Fibroblast of skin of right biceps (primary cell): ENCODE measurements at regions not wholly inside any gene's neighbourhood (a gene's known extent, or its start where the extent isn't known, plus 50 kb on each side); places are given as distances from the start of the nearest gene placed in this dataset.
A peak's percentile ranks its signal among the peaks of the same experiment; 100 is the strongest.

Experiments used
- DNase-seq: peaks from one replicate; pipeline ENCODE4 v3.0.0-alpha.2; 2013

DNA sequence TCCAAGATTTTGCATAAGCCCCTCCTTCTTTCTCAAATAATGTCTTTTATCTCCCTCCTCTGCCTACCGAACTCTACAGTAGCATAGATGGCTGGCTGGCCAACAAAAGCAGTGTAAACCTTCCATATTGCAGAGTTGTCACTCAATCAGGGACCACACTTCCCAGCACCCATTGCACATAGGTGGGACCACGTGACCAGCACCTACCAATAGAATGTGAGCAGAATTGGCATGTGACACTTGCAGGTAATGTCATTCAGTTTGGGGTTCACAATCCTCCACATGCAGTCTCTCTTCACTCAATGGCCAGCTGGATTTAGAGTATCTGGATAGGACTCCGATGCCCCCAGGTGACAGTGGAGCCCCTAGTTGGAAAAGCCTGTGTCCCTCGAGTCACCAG lies 190.3 kb upstream of the CRY1 start:
- DNase-seq: no peak

DNA sequence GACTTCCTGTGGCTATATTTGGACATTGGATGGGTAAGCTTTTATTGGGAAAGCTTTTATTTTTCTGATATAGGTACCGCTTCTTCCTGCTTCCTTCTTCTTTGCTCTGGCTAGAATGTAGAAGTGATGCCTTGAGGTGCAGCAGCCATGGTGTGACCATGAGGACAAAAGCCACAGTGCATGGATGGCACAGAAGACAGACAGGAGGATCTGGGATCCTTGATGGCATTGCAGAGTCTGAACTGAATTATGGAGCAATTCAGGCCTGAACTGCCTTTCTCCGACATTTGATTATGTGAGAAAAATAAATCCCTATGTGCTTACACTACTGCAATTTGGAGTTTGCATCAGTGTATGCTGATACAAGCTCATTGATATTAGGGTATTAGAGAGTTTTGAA lies 191.3 kb upstream of the CRY1 start:
- no peak for DNase-seq

DNA sequence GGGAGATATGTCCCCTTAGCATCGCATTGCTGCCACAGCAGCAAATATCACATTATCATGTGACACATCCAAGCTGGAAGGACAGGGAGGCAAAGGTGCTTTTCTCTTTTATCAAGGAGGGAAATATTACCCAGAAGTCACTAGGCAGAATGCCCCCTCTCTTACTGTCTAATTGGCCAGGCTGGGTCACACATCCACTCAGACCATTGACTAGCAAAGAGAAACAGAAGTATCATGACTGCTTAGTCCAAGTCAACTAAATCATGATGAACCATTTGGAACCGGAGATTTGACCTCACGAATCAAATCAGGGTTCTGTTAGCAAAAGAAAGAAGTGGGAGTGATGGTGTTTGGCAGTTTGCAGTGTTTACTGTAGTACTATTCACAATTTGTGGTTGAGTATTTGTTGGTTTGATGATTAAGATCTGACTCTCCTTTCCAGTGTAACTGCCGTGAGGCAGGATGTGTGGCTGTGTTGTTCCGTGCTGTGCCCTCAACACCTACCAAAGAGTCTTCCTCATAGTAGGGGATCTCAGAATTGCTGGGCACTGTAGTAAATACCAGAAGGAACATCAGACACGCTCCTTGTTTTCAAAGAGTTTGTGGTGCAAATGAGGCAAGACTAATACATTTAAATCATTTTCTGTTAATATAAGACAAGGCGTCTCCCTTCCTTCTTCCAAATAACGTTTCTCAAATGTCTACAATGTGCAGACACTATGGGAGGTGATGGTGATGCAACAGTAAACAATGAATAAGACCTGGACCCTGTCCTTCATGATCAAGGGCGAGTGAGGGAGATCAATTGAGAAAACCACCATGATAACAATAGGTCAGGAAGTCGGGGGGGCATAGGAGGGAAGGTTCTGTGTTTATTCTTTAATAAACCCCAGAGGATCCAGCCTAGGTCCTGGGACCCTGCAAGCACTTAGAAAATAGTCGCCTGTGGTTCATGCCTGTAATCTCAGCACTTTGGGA lies 194.4 kb upstream of the CRY1 start:
- DNase-seq: peak; percentile 4

DNA sequence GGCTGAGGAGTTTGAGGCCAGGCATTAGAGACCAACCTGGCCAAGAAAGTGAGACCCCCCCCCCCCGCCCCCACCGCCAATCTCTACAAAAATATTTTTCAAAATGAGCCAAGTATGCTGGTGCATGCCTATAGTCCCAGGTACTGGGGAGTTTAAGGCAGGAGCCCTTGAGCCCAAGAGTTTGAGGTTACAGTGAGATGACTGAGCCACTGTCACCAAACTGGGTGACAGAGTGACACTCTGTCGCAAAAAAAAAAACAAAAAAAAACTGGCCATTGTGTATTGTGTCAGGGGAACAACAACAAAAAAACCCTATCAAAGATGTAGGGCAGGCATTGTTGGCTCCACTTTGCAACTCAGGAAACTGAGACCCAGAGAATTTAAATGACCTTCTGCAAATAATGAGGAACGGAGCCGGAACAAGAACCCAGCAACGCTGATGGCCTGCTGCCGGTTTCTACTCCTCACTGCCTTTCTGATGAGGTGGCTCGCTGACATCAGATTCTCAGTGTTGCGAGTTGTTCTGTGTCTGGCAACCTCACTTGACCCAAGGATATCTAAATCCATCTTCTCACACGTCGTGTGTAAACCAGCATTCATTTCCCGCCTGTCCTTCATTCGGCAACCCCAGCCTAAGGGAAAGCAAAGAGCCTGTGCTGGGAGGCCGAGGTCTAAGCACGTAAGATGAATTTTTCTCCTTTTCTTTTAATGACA lies 195.2 kb upstream of the CRY1 start:
- DNase-seq: no peak

DNA sequence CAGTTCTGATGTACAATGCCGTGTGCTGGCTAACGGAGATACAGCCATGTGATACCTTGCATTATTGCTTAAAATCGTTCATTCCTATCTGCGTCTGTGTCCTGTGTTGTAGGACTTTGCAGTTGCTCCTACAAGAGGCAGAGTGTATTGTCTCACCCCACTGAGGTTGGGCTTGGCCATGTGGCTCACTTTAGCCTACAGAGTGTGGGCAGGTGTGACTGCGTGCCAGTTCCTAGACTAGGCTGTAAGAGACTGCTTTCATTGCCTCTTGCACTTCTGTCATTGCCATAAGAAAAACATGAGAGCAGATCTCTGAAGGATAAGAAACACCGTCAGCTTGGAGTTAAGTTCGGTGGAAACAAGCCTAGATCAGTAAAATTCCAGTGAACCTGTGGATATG lies 197.7 kb upstream of the CRY1 start:
- DNase-seq: no peak

DNA sequence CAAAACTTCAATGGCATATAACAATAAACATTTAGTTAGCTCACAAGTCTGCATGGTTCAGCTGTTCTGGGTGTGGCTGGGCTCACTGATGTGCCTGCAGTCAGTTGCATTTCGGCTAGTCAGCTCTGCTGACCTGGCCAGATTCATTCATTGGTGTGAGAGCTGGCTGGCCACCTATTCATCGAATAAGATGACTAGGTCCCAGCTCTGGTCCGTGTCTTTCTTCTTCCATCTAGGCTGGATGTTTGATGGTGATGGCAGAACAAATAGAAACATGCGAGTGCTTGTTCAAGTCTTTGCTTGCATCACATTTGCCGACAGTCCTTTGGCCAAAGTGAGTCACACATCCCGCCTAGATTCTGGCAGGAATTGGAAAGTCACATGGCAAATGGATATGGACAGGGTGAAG lies 203.3 kb upstream of the CRY1 start:
- no peak for DNase-seq

DNA sequence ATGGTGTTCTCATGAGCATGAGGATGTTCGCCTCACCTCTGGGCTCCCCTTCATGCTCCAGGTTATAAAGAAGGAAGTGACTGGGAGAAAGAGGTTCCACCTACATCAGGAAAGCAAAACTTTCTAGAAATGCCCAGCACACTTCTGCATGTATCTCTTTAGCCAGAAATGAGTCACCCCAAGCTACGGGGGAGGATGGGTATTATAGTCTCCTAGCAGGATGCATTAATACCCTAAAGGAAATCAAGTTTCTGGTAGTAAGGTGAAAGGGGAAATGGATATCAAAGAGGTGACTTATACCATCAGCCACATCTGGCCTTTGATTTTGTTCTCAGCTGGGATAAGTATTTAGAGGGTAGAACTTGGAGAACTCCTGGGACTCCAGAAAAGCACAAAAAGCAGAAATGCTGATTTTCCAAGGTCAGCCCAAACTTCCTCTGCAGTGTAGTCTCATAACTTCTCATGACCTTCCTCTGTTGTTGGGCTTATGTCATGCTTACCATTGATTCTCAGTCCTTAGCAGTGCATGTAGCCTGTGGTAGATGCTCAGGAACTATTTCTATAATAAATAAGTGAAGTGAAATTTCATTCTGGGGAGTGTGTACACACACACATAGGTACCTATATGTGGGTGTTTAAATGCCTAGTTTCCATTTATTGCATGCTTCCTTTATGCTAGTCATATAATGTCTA lies 209.4 kb upstream of the CRY1 start:
- no peak for DNase-seq

DNA sequence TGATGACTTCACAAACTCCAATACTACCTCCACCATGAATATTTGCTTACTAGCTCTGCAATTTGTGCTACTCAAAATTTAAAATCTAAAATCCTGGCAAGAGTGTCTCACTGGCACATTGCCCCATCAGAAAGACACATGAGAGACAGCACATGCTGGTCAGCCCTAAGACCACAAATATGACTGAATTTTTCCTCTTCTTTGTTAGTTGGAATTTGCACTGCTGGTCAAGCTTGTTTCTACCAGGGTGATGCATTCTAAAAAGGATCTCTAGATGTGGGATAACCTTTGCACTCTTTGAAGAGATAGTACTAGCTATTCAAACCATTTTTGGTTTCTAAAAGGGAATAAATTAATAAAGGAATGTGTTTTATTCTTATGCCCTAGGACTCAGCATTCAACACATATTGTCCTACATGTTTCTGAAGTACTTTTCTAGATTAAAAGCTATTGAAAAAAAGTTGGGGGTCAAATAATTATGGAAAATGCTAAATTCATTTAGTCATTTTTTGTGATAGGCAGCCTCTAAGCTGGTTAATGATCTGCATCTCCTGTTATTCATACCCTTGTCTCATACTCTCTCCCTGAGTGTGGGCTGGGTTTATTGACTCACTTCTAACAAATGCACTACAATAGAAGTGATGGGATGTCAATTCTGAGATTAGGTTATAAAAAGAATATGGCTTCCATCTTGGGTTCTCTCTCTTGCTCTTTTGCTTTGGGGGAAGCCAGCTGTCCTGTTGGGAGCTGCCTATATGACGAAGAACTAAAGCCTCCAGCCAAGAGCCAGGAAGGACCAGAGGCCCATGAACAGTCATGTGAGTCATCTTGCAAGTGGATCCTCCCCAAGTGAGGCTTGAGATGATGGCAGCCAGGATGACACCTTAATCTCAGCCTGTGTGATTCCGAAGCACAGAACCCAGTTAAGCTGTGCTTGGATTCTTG lies 211.5 kb upstream of the CRY1 start:
- no peak for DNase-seq

DNA sequence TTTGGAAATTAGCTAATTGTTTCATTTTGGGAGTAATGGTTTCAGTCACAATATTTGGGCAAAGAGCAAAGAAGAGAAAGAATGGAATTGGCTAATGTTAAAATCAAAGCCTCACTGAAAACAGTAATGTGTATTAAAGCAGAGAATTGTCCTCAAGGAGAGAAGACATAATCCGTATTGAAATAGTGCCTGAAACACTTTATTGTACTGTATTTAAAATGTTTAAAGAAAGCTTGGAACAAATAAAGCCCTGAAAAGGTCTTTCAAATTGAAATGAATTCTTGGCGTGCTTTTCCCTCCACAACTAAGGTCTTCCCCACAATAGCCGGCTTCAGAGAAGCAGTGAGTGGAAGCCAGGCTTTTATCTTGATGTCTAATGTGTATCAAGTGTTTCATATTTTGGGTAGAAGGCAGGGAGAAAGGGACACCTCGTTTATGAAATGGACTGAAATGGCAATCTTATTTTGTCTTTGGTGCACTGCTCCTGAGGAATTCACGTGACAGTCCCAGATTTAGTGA lies 212.9 kb upstream of the CRY1 start:
- DNase-seq: no peak

DNA sequence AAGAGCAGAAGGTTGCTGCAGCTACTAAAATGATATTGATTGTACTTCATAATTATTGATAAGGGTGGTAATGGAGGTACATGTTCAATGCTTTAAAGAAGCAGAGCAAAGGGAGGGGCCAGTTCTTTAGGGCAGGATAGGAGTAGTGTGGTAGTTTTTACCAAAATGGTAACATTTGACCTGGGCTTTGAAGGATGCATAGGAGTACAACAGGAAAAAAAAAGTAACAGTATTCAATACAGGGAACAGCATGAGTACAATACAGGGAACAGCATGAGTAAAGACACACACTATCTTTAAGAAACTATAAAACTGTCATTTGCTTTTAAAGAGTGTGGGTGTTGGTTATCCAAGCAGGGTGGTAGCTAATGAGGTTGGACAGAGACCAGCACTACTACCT lies 215.0 kb upstream of the CRY1 start:
- DNase-seq: no peak

DNA sequence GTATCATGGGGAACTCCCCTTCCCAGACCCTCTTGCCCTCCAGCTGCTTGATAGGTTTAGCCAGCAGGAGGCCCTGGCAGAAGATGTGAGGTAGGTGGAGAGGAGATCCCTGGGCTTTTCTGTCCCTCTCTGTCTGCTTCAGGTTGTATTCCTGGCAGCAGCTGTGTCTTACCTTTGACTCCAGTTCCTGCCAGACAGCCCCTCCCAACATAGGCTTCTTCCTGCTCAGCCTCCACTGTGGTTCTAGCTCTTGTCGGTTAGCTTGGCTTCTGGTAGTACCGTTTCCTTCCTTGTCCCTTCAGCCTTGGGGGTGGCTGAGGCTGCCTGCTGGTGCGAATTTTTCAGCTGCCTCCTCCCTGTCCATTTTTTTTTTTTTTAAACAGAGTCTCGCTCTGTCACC lies 215.7 kb upstream of the CRY1 start:
- DNase-seq: no peak

DNA sequence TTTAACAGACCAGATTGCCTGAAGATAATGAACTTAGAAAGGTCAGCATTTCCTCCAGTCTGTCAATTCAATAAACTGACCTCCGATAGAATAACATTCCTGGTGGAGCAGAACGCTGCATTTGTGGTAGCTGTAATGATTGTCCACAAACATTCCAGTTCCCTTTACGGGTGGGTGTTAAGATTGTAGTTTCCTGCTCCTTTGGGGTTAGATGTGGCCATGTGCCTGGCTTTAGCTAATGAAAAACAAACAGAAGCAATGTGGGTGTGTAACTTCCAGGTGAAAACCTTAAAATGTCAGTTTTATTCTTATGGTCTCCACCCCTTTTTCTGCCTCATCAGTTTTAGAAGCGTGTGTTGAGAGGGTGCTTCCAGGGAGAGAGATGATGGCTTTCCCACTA lies 217.3 kb upstream of the CRY1 start:
- DNase-seq: no peak

DNA sequence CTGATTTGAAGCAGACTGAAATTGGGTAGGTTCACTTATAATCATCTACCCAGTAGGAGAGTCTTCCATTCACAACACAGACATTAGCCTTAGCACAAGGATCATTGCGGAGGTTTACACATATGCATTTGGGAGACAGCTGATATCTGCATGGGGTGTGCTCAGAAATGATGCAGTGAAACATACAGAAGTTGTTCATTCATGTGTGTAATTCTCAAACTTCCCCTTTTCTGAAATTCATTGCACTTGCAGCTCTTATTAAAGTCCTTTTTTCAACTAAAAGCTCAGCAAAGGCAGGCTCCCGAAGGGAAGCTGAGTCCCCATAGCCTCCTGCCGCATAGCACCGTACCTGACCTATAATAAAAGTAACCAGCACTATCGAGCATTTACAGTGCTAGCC lies 218.3 kb upstream of the CRY1 start:
- no peak for DNase-seq

DNA sequence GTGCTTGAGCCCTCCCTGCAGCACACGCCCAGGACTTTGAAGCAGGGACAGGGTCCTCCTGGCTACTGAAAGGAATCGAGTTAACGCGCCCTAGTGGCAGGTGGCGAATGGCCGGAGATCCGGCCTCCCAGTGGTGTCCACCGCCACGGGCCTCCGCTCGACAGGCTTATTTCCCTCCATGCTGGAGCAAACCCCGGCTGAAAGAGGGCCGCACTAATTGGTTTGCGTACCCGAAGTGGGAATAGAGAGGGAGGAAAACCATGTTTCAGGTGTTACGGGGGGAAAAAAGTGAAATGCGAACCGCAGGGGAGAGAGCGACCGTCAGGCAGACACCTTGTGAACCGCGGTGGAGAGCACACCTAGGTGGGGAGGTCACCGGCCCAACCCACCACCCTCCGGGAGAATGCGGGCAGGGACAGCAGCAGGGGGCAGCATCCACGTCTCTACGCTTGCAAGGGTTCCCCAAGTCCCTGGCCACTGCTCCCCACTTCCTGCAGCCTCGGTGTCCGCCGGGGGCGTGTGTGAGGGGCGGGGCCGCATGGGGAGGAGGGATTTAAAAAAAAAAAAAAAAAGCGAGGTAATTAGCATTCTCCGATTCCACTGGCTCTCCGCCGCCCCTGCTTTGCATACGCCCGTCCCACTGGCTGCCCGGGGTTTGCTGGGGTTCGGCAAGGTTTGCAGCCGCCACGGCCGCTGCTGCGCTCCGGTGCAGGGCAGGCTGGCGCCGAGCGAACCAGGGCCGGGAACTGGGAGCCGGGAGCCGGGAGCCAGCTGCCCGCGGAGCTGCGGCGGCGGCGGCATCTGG lies 224.6 kb upstream of the CRY1 start:
- peak; percentile 88 for DNase-seq

DNA sequence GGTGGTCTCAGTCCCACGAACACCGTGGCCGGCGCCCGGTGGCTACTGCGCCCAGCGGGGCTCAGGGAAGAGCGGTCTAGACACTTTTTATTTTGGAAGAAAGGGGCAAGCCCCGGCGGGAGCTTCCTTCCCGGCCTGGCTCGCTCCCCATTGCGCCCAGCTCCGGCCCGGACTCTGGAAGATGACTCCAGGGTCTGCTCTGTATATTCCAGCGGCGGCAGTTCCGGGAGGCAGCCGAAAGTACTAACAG lies 225.1 kb upstream of the CRY1 start:
- no peak for DNase-seq

DNA sequence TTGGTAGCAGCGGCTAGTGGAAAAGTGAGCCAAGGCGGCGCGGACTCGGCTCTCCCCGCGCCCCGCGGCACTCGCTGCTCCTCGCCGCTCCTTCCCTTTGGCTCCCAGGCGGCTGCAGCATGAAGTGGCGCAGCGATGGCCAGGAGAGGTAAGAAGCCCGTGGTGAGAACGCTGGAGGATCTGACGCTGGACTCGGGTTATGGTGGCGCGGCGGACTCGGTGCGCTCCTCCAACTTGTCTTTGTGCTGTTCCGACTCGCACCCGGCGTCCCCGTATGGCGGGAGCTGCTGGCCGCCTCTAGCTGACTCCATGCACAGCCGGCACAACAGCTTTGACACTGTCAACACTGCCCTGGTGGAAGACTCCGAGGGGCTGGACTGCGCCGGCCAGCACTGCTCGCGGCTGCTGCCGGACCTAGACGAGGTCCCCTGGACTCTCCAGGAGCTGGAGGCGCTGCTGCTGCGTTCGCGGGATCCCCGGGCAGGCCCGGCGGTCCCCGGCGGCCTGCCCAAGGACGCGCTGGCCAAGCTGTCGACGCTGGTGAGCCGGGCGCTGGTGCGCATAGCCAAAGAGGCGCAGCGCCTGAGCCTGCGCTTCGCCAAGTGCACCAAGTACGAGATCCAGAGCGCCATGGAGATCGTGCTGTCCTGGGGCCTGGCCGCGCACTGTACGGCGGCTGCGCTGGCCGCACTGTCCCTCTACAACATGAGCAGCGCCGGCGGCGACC lies 225.6 kb upstream of the CRY1 start:
- DNase-seq: peak; percentile 56

DNA sequence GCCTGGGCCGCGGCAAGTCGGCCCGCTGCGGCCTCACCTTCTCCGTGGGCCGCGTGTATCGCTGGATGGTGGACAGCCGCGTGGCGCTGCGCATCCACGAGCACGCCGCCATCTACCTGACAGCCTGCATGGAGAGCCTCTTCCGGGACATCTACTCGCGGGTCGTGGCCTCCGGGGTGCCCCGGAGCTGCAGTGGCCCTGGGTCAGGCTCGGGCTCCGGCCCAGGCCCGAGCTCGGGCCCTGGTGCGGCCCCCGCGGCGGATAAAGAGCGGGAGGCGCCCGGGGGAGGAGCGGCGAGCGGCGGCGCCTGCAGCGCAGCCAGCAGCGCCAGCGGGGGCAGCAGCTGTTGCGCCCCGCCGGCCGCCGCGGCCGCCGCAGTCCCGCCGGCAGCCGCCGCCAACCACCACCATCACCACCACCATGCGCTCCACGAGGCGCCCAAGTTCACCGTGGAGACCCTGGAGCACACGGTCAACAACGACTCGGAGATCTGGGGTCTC lies 226.2 kb upstream of the CRY1 start:
- no peak for DNase-seq

DNA sequence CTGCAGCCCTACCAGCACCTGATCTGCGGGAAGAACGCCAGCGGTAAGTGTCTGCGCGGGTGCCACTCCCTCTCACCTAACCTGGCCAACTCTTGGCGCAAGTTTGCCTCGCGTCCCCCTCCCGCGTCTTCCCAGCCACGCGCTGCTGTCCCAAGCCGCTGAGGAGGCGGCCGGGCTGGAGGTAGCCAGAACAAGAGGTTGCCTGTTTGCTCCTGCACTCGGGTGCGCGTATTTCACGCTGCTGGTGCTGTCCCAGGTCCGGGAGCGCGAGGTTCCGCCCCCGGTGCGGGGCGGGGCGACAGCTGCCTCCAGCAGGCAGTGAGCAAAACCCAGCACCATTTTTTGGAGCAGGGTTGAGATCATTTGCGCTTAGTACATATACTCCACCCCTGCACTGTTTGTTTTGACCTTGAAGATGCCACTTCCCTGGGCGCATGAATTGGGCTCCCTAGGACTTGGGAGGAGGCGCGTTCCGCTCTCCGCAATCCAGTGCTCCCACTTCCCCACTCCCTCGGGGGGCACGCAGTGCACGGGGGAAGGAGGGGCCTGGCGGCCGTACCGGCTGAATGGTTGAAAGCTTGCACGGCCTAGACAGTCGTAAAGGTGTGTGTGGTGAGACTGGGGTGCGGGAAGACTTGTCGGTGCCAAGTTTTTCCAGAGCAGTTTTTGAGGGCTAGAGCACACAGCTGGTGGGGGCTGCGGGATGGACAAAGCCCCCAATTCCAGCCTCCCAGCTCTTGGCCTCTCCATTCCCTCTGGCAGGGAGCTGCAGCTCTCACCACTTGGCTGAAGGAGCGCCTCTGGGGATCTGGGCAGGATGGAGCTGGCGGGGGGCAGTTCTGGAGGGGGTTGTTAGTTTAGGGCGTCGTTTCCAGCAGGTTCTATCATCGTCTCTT lies 226.9 kb upstream of the CRY1 start:
- DNase-seq: peak; percentile 42

DNA sequence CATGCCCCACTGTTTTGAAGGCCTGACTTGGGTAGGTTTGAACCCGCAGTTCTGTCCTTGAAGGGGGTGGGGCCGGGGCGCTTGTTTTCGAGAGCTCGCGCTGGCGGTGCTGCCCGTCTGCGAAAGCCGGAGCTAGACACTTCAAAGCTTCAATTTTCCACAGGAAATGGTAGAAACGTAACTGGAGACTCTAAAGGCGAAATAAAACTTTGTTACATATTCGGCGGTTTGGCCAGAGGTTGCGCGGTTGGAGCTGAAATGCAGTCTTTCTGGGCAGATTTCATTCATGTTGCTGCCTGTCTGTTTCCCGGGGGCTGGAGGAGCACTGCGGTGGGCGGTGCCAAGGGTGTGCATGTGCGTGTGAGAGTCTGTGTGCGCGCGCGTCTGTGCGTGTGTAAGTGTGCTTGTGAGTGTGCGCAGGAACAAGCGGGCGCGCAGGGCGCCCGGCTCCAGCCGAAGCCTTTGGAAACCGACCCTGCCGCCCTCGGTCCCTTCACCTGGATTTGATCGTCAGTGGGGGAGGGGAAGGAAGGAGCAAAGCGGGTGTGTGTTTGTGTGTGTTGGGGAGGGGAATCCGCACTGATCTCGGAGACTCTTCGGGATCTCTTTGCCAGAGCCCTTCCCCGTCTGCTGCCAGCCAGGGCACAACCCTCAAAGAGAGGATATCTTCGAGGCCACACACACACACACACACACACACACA lies 227.7 kb upstream of the CRY1 start:
- DNase-seq: peak; percentile 46
